Neuronal stem cell (in vitro differentiated cells): ENCODE measurements at regions not wholly inside any gene's neighbourhood (a gene's known extent, or its start where the extent isn't known, plus 50 kb on each side); places are given as distances from the start of the nearest gene placed in this dataset.

ENCODE experiments used
- DNase-seq: peaks from one replicate; pipeline ENCODE4 v3.0.0-alpha.2; 2013; ENCODE audit warnings: low spot score
- H2AFZ ChIP-seq: one replicate; pipeline ENCODE4 v1.6.1; 2013; ENCODE audit warnings: mild to moderate bottlenecking, low read length, inconsistent platforms
- H2AK5ac ChIP-seq: 2 replicates; pipeline ENCODE4 v1.6.1; 2013; ENCODE audit warnings: low read depth, mild to moderate bottlenecking, inconsistent platforms, low read length, moderate library complexity, mixed read lengths
- H2BK120ac ChIP-seq: 2 replicates; pipeline ENCODE4 v1.6.1; 2013; ENCODE audit warnings: low read depth, mild to moderate bottlenecking, inconsistent platforms, low read length, moderate library complexity, mixed read lengths
- H2BK12ac ChIP-seq: one replicate; pipeline ENCODE4 v1.6.1; 2013; ENCODE audit warnings: low read length, inconsistent platforms
- H2BK15ac ChIP-seq: 2 replicates; pipeline ENCODE4 v1.6.1; 2013; ENCODE audit warnings: mild to moderate bottlenecking, low read length, inconsistent platforms, mixed read lengths
- H2BK5ac ChIP-seq: one replicate; pipeline ENCODE4 v1.6.1; 2013; ENCODE audit warnings: inconsistent platforms, mild to moderate bottlenecking, low read length, moderate library complexity
- H3K14ac ChIP-seq: one replicate; pipeline ENCODE4 v1.6.1; 2013; ENCODE audit warnings: low read length, inconsistent platforms
- H3K18ac ChIP-seq: 2 replicates; pipeline ENCODE4 v1.6.1; 2013; ENCODE audit warnings: low read length, inconsistent platforms
- H3K23ac ChIP-seq: 2 replicates; pipeline ENCODE4 v1.6.1; 2013; ENCODE audit warnings: low read depth, mild to moderate bottlenecking, mixed read lengths, low read length, inconsistent platforms; ENCODE audit not compliant: poor library complexity
- H3K27ac ChIP-seq: replicated peaks from 3 replicates; pipeline ENCODE4 v1.5.1; 2013; ENCODE audit warnings: low read length, inconsistent platforms
- H3K27me3 ChIP-seq, 3 experiments: 2 replicates each; pipeline ENCODE4 v1.6.1; 2013; ENCODE audit warnings: low read length in 3 of 3, mild to moderate bottlenecking in 2 of 3, inconsistent platforms in 1 of 3, low read depth in 1 of 3, mixed read lengths in 1 of 3, moderate library complexity in 1 of 3; ENCODE audit not compliant: control insufficient read depth in 3 of 3, insufficient read depth in 3 of 3
- H3K36me3 ChIP-seq, 2 donors: replicated peaks in 1 of 2; 2 replicates each; pipeline ENCODE4 v1.6.1; 2013; ENCODE audit warnings: low read length in 2 of 2; ENCODE audit not compliant: control insufficient read depth in 2 of 2, insufficient read depth in 2 of 2
- H3K4ac ChIP-seq: 2 replicates; pipeline ENCODE4 v1.6.1; 2013; ENCODE audit warnings: inconsistent platforms, mild to moderate bottlenecking, low read length, moderate library complexity
- H3K4me1 ChIP-seq, 2 donors: 1 replicate in 1 of 2; 2 replicates in 1 of 2; pipeline ENCODE4 v1.6.1; 2013; ENCODE audit warnings: low read length in 2 of 2, low read depth in 1 of 2; ENCODE audit not compliant: control insufficient read depth in 2 of 2, insufficient read depth in 1 of 2
- H3K4me2 ChIP-seq: one replicate; pipeline ENCODE4 v1.6.1; 2013; ENCODE audit warnings: mild to moderate bottlenecking, low read length, inconsistent platforms; ENCODE audit not compliant: insufficient read depth, poor library complexity, severe bottlenecking
- H3K4me3 ChIP-seq, 2 donors: 2 replicates each; pipeline ENCODE4 v1.5.1; 2013; ENCODE audit warnings: low read length in 2 of 2, mild to moderate bottlenecking in 2 of 2, inconsistent platforms in 1 of 2, moderate library complexity in 1 of 2
- H3K79me1 ChIP-seq: one replicate; pipeline ENCODE4 v1.6.1; 2013; ENCODE audit warnings: low read depth, mild to moderate bottlenecking, inconsistent platforms, low read length, moderate library complexity
- H3K9ac ChIP-seq: one replicate; pipeline ENCODE4 v1.6.1; 2013; ENCODE audit warnings: mild to moderate bottlenecking, low read depth, low read length, inconsistent platforms; ENCODE audit not compliant: poor library complexity
- H3K9me3 ChIP-seq, 2 donors: replicated peaks in 1 of 2; 2 replicates each; pipeline versions ENCODE3 to v1.6.1; 2013; ENCODE audit warnings: low read length in 2 of 2, mild to moderate bottlenecking in 2 of 2, inconsistent platforms in 1 of 2, low read depth in 1 of 2, mixed read lengths in 1 of 2, moderate library complexity in 1 of 2; ENCODE audit not compliant: control insufficient read depth in 2 of 2, insufficient read depth in 1 of 2
- H4K8ac ChIP-seq: one replicate; pipeline ENCODE4 v1.6.1; 2013; ENCODE audit warnings: low read depth, mild to moderate bottlenecking, inconsistent platforms, low read length, moderate library complexity
- H4K91ac ChIP-seq: one replicate; pipeline ENCODE4 v1.6.1; 2013; ENCODE audit warnings: low read length, low read depth, mild to moderate bottlenecking, inconsistent platforms; ENCODE audit not compliant: poor library complexity
- WGBS, 2 donors: extraction: QIAGEN DNeasy Blood & Tissue Kit; methylation state at CpG; one replicate each; pipeline ENCODE4 v1.1.7; 2013; ENCODE audit warnings: missing lambda C conversion rate in 2 of 2, mixed read lengths in 1 of 2; ENCODE audit not compliant: insufficient read length in 2 of 2, insufficient replicate concordance in 1 of 2; ENCODE audit errors: extremely low coverage in 2 of 2; 5-methylcytosine and 5-hydroxymethylcytosine counted together

DNA sequence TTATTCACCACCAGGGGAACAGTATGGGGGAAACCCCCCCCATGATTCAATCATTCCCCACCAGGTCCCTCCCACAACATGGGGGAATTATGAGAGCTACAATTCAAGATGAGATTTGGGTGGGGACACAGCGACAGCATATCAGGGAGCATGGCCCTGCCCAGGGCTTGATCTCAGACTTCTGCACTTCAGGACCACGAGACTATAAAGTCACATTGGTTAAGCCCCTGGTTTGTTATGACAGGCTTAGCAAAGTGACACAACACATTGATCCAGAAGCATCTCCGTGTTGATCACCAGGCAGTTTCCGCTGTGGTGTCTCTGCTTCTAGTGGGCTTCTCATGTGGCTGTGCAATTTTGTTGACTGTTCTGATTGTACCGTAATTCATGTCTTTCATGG is 312.7 kb upstream of the C1orf174 start:
- Histone ChIP-seq H3K27me3 (no peaks in the 10 kb centered on the region), H2BK120ac (no peak overlapping the region), H2BK15ac (no peak overlapping the region), H3K79me1 (no peaks in the 10 kb centered on the region), H3K4ac (no peak overlapping the region), H3K27ac (no peak overlapping the region), H3K36me3 (no peaks in the 10 kb centered on the region), H3K9ac (no peak overlapping the region), H3K4me3 (no peak overlapping the region), H4K8ac (no peak overlapping the region), H3K9me3 (no peaks in the 10 kb centered on the region), H2BK12ac (no peak overlapping the region), H3K14ac (no peak overlapping the region), H3K23ac (peak overlapping the region; percentile 17), H4K91ac (no peak overlapping the region), H3K4me2 (no peak overlapping the region), H2AK5ac (no peak overlapping the region), H2BK5ac (no peak overlapping the region), H2AFZ (no peak overlapping the region), H3K4me1 (peaks cover 0 to 11% of the 10 kb centered on the region in 2 donors), H3K18ac (peak overlapping the region; percentile 72)
- no CpG with 5 or more reads among the region's 5 CpGs for WGBS, 2 donors
- DNase-seq: no peak

- H3K14ac ChIP-seq: no peak overlapping the region
- H3K23ac ChIP-seq: no peak overlapping the region
- H4K91ac ChIP-seq: no peak overlapping the region
- H3K4me1 ChIP-seq: peaks cover 0 to 11% of the 10 kb centered on the region in 2 donors
- no peak overlapping the region for H3K4ac ChIP-seq
- H3K79me1 ChIP-seq: no peaks in the 10 kb centered on the region
- H3K27me3 ChIP-seq: no peaks in the 10 kb centered on the region
- no peak overlapping the region for H3K4me3 ChIP-seq
- no CpG with 5 or more reads among the region's 18 CpGs for WGBS, 2 donors
- H2BK120ac ChIP-seq: no peak overlapping the region
- H2BK15ac ChIP-seq: no peak overlapping the region
- no peak overlapping the region for H2BK12ac ChIP-seq
- peak overlapping the region; percentile 39 for H2AK5ac ChIP-seq
- peak overlapping the region; percentile 72 for H3K18ac ChIP-seq
- no peak overlapping the region for H4K8ac ChIP-seq
- no peak overlapping the region for H2AFZ ChIP-seq
- DNase-seq: no peak
- H3K4me2 ChIP-seq: no peak overlapping the region
- peaks cover 0 to 4% of the 10 kb centered on the region in 2 donors for H3K9me3 ChIP-seq
- H3K9ac ChIP-seq: no peak overlapping the region
- no peaks in the 10 kb centered on the region for H3K36me3 ChIP-seq
- no peak overlapping the region for H2BK5ac ChIP-seq
- no peak overlapping the region for H3K27ac ChIP-seq
Measured at GRCh38 chr1:4213366-4213973, 313.4 kb upstream of the C1orf174 start.

GRCh38 chr1:4214826-4215225 is 314.8 kb upstream of the C1orf174 start:
- Histone ChIP-seq H4K8ac (no peak overlapping the region), H3K79me1 (no peaks in the 10 kb centered on the region), H3K4me2 (no peak overlapping the region), H3K9me3 (peaks cover 0 to 4% of the 10 kb centered on the region in 2 donors), H3K4me1 (peaks cover 0 to 11% of the 10 kb centered on the region in 2 donors), H3K4ac (no peak overlapping the region), H4K91ac (no peak overlapping the region), H2BK5ac (no peak overlapping the region), H2BK15ac (no peak overlapping the region), H2BK120ac (no peak overlapping the region), H3K9ac (no peak overlapping the region), H3K14ac (no peak overlapping the region), H2AK5ac (no peak overlapping the region), H2BK12ac (no peak overlapping the region), H3K4me3 (no peak overlapping the region), H3K27ac (no peak overlapping the region), H2AFZ (no peak overlapping the region), H3K18ac (no peak overlapping the region), H3K27me3 (no peaks in the 10 kb centered on the region), H3K36me3 (no peaks in the 10 kb centered on the region), H3K23ac (no peak overlapping the region)
- WGBS, 2 donors: no CpG with 5 or more reads among the region's 12 CpGs
- DNase-seq: no peak

GRCh38 chr1:4215391-4215790 is 315.3 kb upstream of the C1orf174 start:
- Histone ChIP-seq H3K4ac (no peak overlapping the region), H3K4me3 (no peak overlapping the region), H3K23ac (no peak overlapping the region), H3K27me3 (no peaks in the 10 kb centered on the region), H2BK12ac (no peak overlapping the region), H2AK5ac (peak overlapping the region; percentile 40), H3K4me2 (no peak overlapping the region), H3K27ac (no peak overlapping the region), H2BK120ac (no peak overlapping the region), H3K4me1 (peaks cover 0 to 8% of the 10 kb centered on the region in 2 donors), H3K79me1 (no peaks in the 10 kb centered on the region), H4K91ac (no peak overlapping the region), H3K18ac (peak overlapping the region; percentile 35), H3K9me3 (peaks cover 0 to 4% of the 10 kb centered on the region in 2 donors), H3K9ac (peak overlapping the region; percentile 66), H3K14ac (no peak overlapping the region), H2BK15ac (no peak overlapping the region), H2AFZ (no peak overlapping the region), H4K8ac (no peak overlapping the region), H2BK5ac (no peak overlapping the region), H3K36me3 (no peaks in the 10 kb centered on the region)
- DNase-seq: no peak
- no CpG with 5 or more reads among the region's 11 CpGs for WGBS, 2 donors
